GM23248 (cell line): ENCODE measurements at regions not wholly inside any gene's neighbourhood (a gene's known extent, or its start where the extent isn't known, plus 50 kb on each side); places are given as distances from the start of the nearest gene placed in this dataset.

ENCODE experiments used
- DNase-seq: peaks from one replicate; pipeline ENCODE4 v3.0.0-alpha.2; 2015
- H2AFZ ChIP-seq: fragments of 200-600 bp; sonication (generic); 2 replicates; pipeline ENCODE4 v1.6.1; 2016; ENCODE audit warnings: antibody characterized with exemption
- H3F3A ChIP-seq: fragments of 200-600 bp; sonication (generic); 2 replicates; pipeline ENCODE4 v1.6.1; 2016; ENCODE audit warnings: mild to moderate bottlenecking, antibody characterized with exemption, mixed run types; ENCODE audit not compliant: insufficient read depth
- H3K27ac ChIP-seq: fragments of 200-600 bp; sonication (generic); 2 replicates; pipeline ENCODE4 v1.5.1; 2016; ENCODE audit warnings: mild to moderate bottlenecking
- H3K27me3 ChIP-seq: fragments of 200-600 bp; sonication (generic); replicated peaks from 2 replicates; pipeline ENCODE4 v1.6.1; 2016; ENCODE audit warnings: mild to moderate bottlenecking; ENCODE audit not compliant: insufficient read depth
- H3K36me3 ChIP-seq: fragments of 200-600 bp; sonication (generic); 2 replicates; pipeline ENCODE4 v1.6.1; 2016; ENCODE audit warnings: low read depth, mild to moderate bottlenecking
- H3K4me1 ChIP-seq: fragments of 200-600 bp; sonication (generic); 2 replicates; pipeline ENCODE4 v1.6.1; 2016; ENCODE audit warnings: mild to moderate bottlenecking; ENCODE audit not compliant: insufficient read depth
- H3K4me2 ChIP-seq: fragments of 200-600 bp; sonication (generic); one replicate; pipeline ENCODE4 v1.6.1; 2016; ENCODE audit warnings: mild to moderate bottlenecking; ENCODE audit not compliant: unreplicated experiment
- H3K4me3 ChIP-seq: fragments of 200-600 bp; sonication (generic); 2 replicates; pipeline ENCODE4 v1.5.1; 2016; ENCODE audit warnings: mild to moderate bottlenecking
- H3K79me2 ChIP-seq: fragments of 200-600 bp; sonication (generic); 2 replicates; pipeline ENCODE4 v1.6.1; 2016; ENCODE audit warnings: mild to moderate bottlenecking; ENCODE audit not compliant: insufficient read depth
- H3K9ac ChIP-seq: fragments of 200-600 bp; sonication (generic); 2 replicates; pipeline ENCODE4 v1.6.1; 2016; ENCODE audit warnings: mild to moderate bottlenecking
- H3K9me2 ChIP-seq: fragments of 200-600 bp; sonication (generic); 2 replicates; pipeline ENCODE4 v1.6.1; 2016; ENCODE audit warnings: mixed run types, mild to moderate bottlenecking, moderate library complexity; ENCODE audit not compliant: insufficient read depth
- H3K9me3 ChIP-seq: fragments of 200-600 bp; sonication (generic); one replicate; pipeline ENCODE4 v1.6.1; 2017; ENCODE audit warnings: low read depth
- H4K20me1 ChIP-seq: fragments of 200-600 bp; sonication (generic); 2 replicates; pipeline ENCODE4 v1.6.0; 2016; ENCODE audit not compliant: insufficient read depth
- EZH2 ChIP-seq: fragments of 200-600 bp; sonication (generic); IDR thresholded peaks from 2 replicates; pipeline ENCODE4 v1.6.1; 2018; ENCODE audit warnings: antibody characterized with exemption, mild to moderate bottlenecking; ENCODE audit not compliant: insufficient read depth, poor library complexity, severe bottlenecking
- EZH2phosphoT487 ChIP-seq: fragments of 200-600 bp; sonication (generic); IDR thresholded peaks from 2 replicates; pipeline ENCODE4 v1.6.1; 2018; ENCODE audit warnings: antibody characterized with exemption, moderate library complexity, mild to moderate bottlenecking, low read depth; ENCODE audit not compliant: insufficient read depth
- WGBS, 2 experiments: methylation state at CpG; one replicate each; pipeline ENCODE4 v1.1.6; 2015 to 2017; ENCODE audit warnings: low lambda C conversion rate in 2 of 2, low coverage in 1 of 2; ENCODE audit errors: missing lambda C conversion rate in 2 of 2; 5-methylcytosine and 5-hydroxymethylcytosine counted together
- in situ Hi-C: fragments of 300-500 bp; cut with MboI; formaldehyde crosslinking; loops from 2 replicates; pipeline ENCODE4 v1.15.0; 2020

DNA sequence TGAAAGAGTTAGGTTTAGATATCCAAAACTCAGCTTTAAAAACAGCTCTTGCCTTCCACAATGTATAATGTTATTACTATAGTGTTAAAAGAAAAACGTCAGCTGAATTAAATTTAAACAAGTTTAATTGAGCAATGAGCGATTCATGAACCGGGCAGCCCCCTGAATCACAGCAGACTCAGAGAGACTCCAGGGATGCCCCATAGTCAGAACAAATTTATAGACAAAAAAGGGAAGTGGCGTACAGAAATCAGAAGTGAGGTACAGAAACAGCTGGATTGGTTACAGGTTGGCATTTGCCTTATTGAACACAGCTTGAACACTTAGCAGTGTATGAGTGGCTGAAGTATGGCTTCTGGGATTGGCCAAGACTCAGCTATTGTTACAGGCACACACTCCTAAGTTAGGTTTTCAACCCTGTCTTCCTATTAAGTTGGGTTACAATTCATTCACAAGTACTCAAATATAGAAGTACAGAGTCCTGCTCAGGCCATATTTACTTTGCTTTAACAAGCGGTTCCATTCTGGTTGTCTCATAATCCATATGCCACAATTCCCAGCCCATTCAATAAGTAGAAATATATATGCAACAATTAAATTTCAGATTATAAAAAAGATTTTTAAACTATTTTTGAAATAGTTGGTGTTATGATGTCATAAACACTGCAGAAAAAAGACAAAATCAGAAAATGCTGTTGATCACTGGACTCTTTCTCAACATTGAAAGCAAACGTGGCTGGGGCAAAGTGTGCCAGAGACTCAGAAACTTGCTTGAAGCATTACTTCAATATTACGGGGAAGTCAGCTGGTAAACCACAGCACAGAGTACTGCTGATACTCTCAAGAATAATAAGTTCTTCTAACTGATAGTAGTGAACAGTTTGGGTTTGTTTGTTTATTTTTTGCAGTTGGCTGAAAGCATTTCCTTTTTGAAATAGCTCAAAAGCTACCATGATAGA is 459.7 kb downstream of the RAB28 start:
- in situ Hi-C loops, result no loop called here
- no peak overlapping the region for H2AFZ ChIP-seq
- H3K4me3 ChIP-seq, result no peak overlapping the region
- no peak overlapping the region for H3K27ac ChIP-seq
- 37 to 39% methylated on average over 7 of the region's 7 CpGs for WGBS, 2 experiments
- no peaks in the 10 kb centered on the region for H3K9me3 ChIP-seq
- no peaks in the 10 kb centered on the region for H3K9me2 ChIP-seq
- H3K4me2 ChIP-seq, result no peak overlapping the region
- no peak for DNase-seq
- H3K9ac ChIP-seq, result no peak overlapping the region
- no peaks in the 10 kb centered on the region for H3K27me3 ChIP-seq
- H3K79me2 ChIP-seq, result no peaks in the 10 kb centered on the region
- H4K20me1 ChIP-seq, result no peaks in the 10 kb centered on the region
- no peaks in the 10 kb centered on the region for H3K36me3 ChIP-seq
- TF ChIP-seq EZH2 (no peak), EZH2phosphoT487 (no peak)
- no peaks in the 10 kb centered on the region for H3F3A ChIP-seq
- H3K4me1 ChIP-seq, result no peaks in the 10 kb centered on the region

DNA sequence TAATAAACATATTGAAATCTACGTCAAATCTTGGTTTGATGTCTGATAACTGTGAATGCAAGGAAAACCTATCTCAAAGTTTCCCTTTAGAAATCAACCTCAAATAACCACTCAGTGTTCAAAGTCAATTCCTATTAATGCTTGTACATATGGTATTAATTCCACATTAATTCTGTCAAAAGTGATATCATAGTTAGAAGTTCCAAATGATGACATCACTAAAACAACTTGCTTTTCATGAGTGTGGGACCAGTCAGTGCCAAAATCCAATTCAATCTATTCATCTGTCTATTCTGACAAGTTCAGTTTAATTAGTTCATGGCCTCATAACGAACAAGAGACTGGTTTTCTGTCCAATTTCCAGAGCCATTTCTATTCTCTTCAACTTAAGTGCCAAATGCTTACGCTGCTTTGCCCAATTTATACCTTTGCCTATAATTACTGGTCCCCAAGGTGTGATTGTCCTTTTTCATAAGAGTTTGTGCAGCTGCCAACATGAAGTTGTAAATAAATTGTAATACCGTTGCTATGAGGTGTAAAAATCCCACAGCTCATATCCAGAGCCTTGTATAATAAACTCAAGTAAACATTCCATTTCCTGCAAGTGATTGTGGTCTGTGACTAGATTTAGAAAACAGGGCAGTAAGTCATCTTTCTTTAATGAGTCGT is 476.2 kb downstream of the RAB28 start:
- no peaks in the 10 kb centered on the region for H3K79me2 ChIP-seq
- no peaks in the 10 kb centered on the region for H3K36me3 ChIP-seq
- H3K4me2 ChIP-seq, result no peak overlapping the region
- TF ChIP-seq EZH2 (no peak), EZH2phosphoT487 (no peak)
- WGBS, 2 experiments, result 10 to 14% methylated on average over 5 of the region's 5 CpGs
- no peak overlapping the region for H3K27ac ChIP-seq
- H3K4me1 ChIP-seq, result no peaks in the 10 kb centered on the region
- in situ Hi-C loops, result no loop called here
- no peak for DNase-seq
- no peak overlapping the region for H3K4me3 ChIP-seq
- no peak overlapping the region for H2AFZ ChIP-seq
- no peaks in the 10 kb centered on the region for H4K20me1 ChIP-seq
- H3F3A ChIP-seq, result no peaks in the 10 kb centered on the region
- H3K9me2 ChIP-seq, result no peaks in the 10 kb centered on the region
- H3K9me3 ChIP-seq, result no peaks in the 10 kb centered on the region
- H3K9ac ChIP-seq, result no peak overlapping the region
- H3K27me3 ChIP-seq, result no peaks in the 10 kb centered on the region

DNA sequence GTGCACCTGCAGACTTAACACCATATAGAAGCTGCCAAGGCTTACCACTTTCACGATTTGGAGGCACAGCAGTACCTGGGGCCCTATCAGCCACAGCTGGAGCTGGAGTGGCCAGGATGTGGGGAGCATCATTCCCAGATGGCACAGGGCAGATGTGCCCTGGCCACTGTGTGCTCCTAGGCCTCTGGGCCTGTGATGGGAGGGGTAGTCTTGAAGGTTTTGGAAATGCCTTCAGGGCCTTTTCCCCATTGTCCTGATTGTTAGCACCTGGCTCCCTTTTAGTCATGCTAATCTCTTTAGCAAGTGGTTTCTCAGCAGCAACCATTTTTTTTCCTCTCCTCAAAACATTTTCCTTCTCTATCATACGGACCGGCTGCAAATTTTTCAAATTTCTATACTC is 490.2 kb downstream of the RAB28 start:
- in situ Hi-C loops, result no loop called here
- Histone ChIP-seq H3K36me3 (no peaks in the 10 kb centered on the region), H4K20me1 (no peaks in the 10 kb centered on the region), H3K9ac (no peak overlapping the region), H3K4me1 (no peaks in the 10 kb centered on the region), H3K9me3 (no peaks in the 10 kb centered on the region), H3K9me2 (no peaks in the 10 kb centered on the region), H3F3A (no peaks in the 10 kb centered on the region), H3K4me3 (no peak overlapping the region), H3K4me2 (no peak overlapping the region), H3K27me3 (no peaks in the 10 kb centered on the region), H2AFZ (no peak overlapping the region), H3K27ac (no peak overlapping the region), H3K79me2 (no peaks in the 10 kb centered on the region)
- TF ChIP-seq EZH2 (no peak), EZH2phosphoT487 (no peak)
- DNase-seq, result no peak
- WGBS, 2 experiments, result 56 to 61% methylated on average over 3 of the region's 3 CpGs

DNA sequence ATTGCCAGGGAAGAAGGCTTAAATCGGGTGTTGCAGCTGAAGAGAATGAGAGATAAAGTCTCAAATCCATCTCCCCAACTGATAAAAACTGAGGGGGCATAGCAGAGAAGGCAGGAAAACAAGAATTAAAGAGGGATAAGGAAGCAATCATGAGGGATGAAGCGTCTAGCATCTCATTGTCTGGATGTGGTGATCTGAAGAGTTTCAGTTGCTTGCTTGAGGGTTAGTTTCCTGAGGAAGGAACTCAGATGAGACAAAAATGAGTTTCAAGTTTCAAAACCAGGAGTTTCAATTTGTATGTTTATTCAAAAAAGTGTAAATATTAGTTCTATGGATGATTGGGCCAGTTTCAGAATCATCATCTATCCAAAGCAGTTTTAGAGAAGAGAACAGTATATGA is 496.9 kb downstream of the RAB28 start:
- no peaks in the 10 kb centered on the region for H3K79me2 ChIP-seq
- no peaks in the 10 kb centered on the region for H3K36me3 ChIP-seq
- H4K20me1 ChIP-seq, result no peaks in the 10 kb centered on the region
- H3K9ac ChIP-seq, result no peak overlapping the region
- no peaks in the 10 kb centered on the region for H3K9me3 ChIP-seq
- H2AFZ ChIP-seq, result no peak overlapping the region
- no peak overlapping the region for H3K27ac ChIP-seq
- no peak overlapping the region for H3K4me3 ChIP-seq
- H3K27me3 ChIP-seq, result no peaks in the 10 kb centered on the region
- no peaks in the 10 kb centered on the region for H3K4me1 ChIP-seq
- DNase-seq, result no peak
- no peaks in the 10 kb centered on the region for H3K9me2 ChIP-seq
- no peak for TF ChIP-seq EZH2phosphoT487
- TF ChIP-seq EZH2, result no peak
- in situ Hi-C loops, result no loop called here
- no peak overlapping the region for H3K4me2 ChIP-seq
- 21 to 29% methylated on average over 2 of the region's 2 CpGs for WGBS, 2 experiments
- no peaks in the 10 kb centered on the region for H3F3A ChIP-seq
